Upper lobe of right lung (tissue), 1 donor: ENCODE measurements at regions not wholly inside any gene's neighbourhood (a gene's known extent, or its start where the extent isn't known, plus 50 kb on each side); places are given as distances from the start of the nearest gene placed in this dataset.

Experiments
- ATAC-seq: fragments of 200-7000 bp; cut with Tn5 transposase; one replicate; pipeline ENCODE4 v1.9.1; 2020; ENCODE audit warnings: mild to moderate bottlenecking, moderate library complexity
- DNase-seq: peaks from one replicate; pipeline ENCODE4 v3.0.0-alpha.2; 2020
- H3K27ac ChIP-seq: fragments of 200-600 bp; one replicate; pipeline ENCODE4 v1.8.0; 2022
- H3K27me3 ChIP-seq: fragments of 200-600 bp; one replicate; pipeline ENCODE4 v1.8.0; 2022; ENCODE audit warnings: mild to moderate bottlenecking
- H3K36me3 ChIP-seq: fragments of 200-600 bp; one replicate; pipeline ENCODE4 v1.8.0; 2022
- H3K4me1 ChIP-seq: fragments of 200-600 bp; one replicate; pipeline ENCODE4 v1.8.0; 2022
- H3K4me3 ChIP-seq: fragments of 200-600 bp; one replicate; pipeline ENCODE4 v1.8.0; 2022; ENCODE audit warnings: mild to moderate bottlenecking
- H3K9me3 ChIP-seq: fragments of 200-600 bp; one replicate; pipeline ENCODE4 v1.8.0; 2022
- CTCF ChIP-seq: fragments of 200-600 bp; IDR thresholded peaks from one replicate; pipeline ENCODE4 v1.8.0; 2022; ENCODE audit warnings: antibody characterized with exemption
- intact Hi-C: fragments of 100-400 bp; cut with DNase I; formaldehyde crosslinking; loops from one replicate; pipeline ENCODE4 v1.11.0; 2022
- donor health status: DM: no; HTN: yes; CAD: no; lungs with severe emphysema.

GRCh38 chr20:59395729-59396128 is 95.3 kb downstream of the EDN3 start:
- H3K27ac ChIP-seq: no peak overlapping the region
- intact Hi-C loops: no loop called here
- no peaks in the 10 kb centered on the region for H3K4me1 ChIP-seq
- no peak for DNase-seq
- H3K27me3 ChIP-seq: peaks cover 17% of the 10 kb centered on the region
- ATAC-seq: no peak
- no peaks in the 10 kb centered on the region for H3K9me3 ChIP-seq
- no peaks in the 10 kb centered on the region for H3K36me3 ChIP-seq
- no peak overlapping the region for H3K4me3 ChIP-seq
- no peak for TF ChIP-seq CTCF

- Histone ChIP-seq H3K36me3 (no peaks in the 10 kb centered on the region), H3K9me3 (no peaks in the 10 kb centered on the region), H3K4me1 (peaks cover 5% of the 10 kb centered on the region), H3K4me3 (no peak overlapping the region), H3K27me3 (peaks cover 40% of the 10 kb centered on the region), H3K27ac (no peak overlapping the region)
- no peak for DNase-seq
- intact Hi-C loops: no loop called here
- no peak for ATAC-seq
- no peak for TF ChIP-seq CTCF
These were observed 98.3 kb downstream of the EDN3 start for GRCh38 chr20:59398537-59399205.

- no peak for ATAC-seq
- no peak for TF ChIP-seq CTCF
- H3K9me3 ChIP-seq: no peaks in the 10 kb centered on the region
- DNase-seq: no peak
- no peaks in the 10 kb centered on the region for H3K36me3 ChIP-seq
- H3K27ac ChIP-seq: no peak overlapping the region
- H3K4me3 ChIP-seq: no peak overlapping the region
- intact Hi-C loops: no loop called here
- H3K4me1 ChIP-seq: peaks cover 8% of the 10 kb centered on the region
- peaks cover 49% of the 10 kb centered on the region for H3K27me3 ChIP-seq
These were observed 99.2 kb downstream of the EDN3 start for GRCh38 chr20:59399426-59400099.

- H3K27me3 ChIP-seq: peaks cover 59% of the 10 kb centered on the region
- H3K4me1 ChIP-seq: peaks cover 8% of the 10 kb centered on the region
These were observed 100.3 kb downstream of the EDN3 start for GRCh38 chr20:59400708-59401107.

GRCh38 chr20:59402681-59403080 is 102.3 kb downstream of the EDN3 start:
- H3K27me3 ChIP-seq: peaks cover 68% of the 10 kb centered on the region
- H3K36me3 ChIP-seq: no peaks in the 10 kb centered on the region
- TF ChIP-seq CTCF: no peak
- no peak for DNase-seq
- no peak overlapping the region for H3K27ac ChIP-seq
- no peaks in the 10 kb centered on the region for H3K9me3 ChIP-seq
- ATAC-seq: no peak
- no peak overlapping the region for H3K4me3 ChIP-seq
- H3K4me1 ChIP-seq: peaks cover 8% of the 10 kb centered on the region
- intact Hi-C loops: no loop called here

More at GRCh38 chr20:59400708-59401107, 100.3 kb downstream of the EDN3 start:
- Histone ChIP-seq H3K4me3 (no peak overlapping the region), H3K27ac (no peak overlapping the region), H3K9me3 (no peaks in the 10 kb centered on the region), H3K36me3 (no peaks in the 10 kb centered on the region)
- DNase-seq (no peak), ATAC-seq (no peak)
- no peak for TF ChIP-seq CTCF
- intact Hi-C loops: no loop called here
